ENCODE measurements at regions not wholly inside any gene's neighbourhood (a gene's known extent, or its start where the extent isn't known, plus 50 kb on each side); places are given as distances from the start of the nearest gene placed in this dataset.
A peak's percentile ranks its signal among the peaks of the same experiment; 100 is the strongest.

DNA sequence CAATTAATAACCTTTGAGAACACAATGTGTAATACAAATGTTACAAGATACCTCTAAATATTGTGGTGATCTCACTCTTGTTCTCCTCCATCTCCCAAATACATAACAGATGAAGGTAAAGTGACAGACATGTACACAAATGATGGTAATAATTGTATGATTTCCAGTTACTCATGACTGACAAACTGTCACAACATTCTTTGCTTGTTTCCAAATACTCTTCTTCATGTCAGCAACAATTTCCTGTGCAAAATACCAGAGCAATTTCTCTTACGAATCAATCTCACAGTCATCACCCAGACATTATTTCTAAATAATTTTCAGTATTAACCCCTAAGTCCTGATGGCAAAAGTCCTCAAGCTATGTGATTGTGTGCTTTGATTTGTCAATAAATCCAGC, 92.9 kb downstream of the RPS12 start:
- Histone ChIP-seq H3K4me1 (ENCODE audit: control insufficient read depth, insufficient read depth, low read length) (no peaks in the 10 kb centered on the region), H3K27me3 (ENCODE audit: control insufficient read depth, insufficient read depth, low read length) (no peaks in the 10 kb centered on the region), H3K9me3 (replicated peaks; ENCODE audit: control insufficient read depth, low read depth, low read length) (no peaks in the 10 kb centered on the region), H3K27ac (ENCODE audit: low read length) (no peak overlapping the region), H3K36me3 (ENCODE audit: control insufficient read depth, insufficient read depth, low read length) (no peaks in the 10 kb centered on the region), H3K4me3 (ENCODE audit: low read length) (no peak overlapping the region)
- no peak for DNase-seq
- WGBS (ENCODE audit: insufficient coverage) = no CpG with 5 or more reads among the region's 1 CpG

DNA sequence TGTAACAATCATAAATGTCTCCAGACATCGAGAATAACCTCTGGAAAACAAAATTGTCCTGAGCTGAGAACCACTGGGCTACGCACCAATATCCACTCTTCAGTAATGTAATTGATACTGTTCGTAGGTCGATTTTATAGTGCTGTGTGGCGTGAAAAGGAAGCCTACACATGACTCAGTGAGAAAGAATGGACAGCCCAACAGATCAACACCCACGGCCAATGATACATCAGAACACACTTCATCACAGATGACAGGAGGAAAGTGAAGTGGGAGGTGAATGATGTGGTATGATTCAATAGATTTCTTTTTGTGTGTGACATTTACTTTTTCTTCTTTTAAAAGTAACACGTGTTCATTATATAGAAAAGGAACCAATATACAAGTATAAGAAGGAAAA, 93.5 kb downstream of the RPS12 start:
- no CpG with 5 or more reads among the region's 7 CpGs for WGBS (ENCODE audit: insufficient coverage)
- no peak overlapping the region for H3K27ac ChIP-seq (ENCODE audit: low read length)
- no peak overlapping the region for H3K4me3 ChIP-seq (ENCODE audit: low read length)
- no peaks in the 10 kb centered on the region for H3K4me1 ChIP-seq (ENCODE audit: control insufficient read depth, insufficient read depth, low read length)
- no peaks in the 10 kb centered on the region for H3K27me3 ChIP-seq (ENCODE audit: control insufficient read depth, insufficient read depth, low read length)
- no peaks in the 10 kb centered on the region for H3K9me3 ChIP-seq (replicated peaks; ENCODE audit: control insufficient read depth, low read depth, low read length)
- no peak for DNase-seq
- no peaks in the 10 kb centered on the region for H3K36me3 ChIP-seq (ENCODE audit: control insufficient read depth, insufficient read depth, low read length)

DNA sequence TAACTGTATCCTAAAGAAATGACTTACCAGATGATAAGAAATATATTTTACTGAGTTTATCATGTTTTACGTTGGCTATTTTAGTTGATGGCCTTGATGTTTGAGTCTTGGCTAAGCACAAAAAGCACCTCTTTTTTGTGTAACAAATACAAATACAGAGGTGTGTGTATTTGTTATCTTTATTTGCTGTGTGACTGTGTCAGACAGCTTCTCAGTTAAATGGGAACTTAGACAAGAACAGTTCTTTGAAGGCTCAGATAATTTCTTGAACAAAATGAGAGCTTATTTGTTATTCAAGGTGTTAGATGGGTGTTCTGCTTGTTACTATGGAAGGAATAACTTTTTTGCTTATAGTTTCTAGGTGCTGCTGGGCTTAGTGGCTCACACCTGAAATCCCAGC, 95.4 kb downstream of the RPS12 start:
- Histone ChIP-seq H3K27ac (ENCODE audit: low read length) (no peak overlapping the region), H3K4me3 (ENCODE audit: low read length) (no peak overlapping the region), H3K27me3 (ENCODE audit: control insufficient read depth, insufficient read depth, low read length) (no peaks in the 10 kb centered on the region), H3K36me3 (ENCODE audit: control insufficient read depth, insufficient read depth, low read length) (no peaks in the 10 kb centered on the region), H3K9me3 (replicated peaks; ENCODE audit: control insufficient read depth, low read depth, low read length) (no peaks in the 10 kb centered on the region), H3K4me1 (ENCODE audit: control insufficient read depth, insufficient read depth, low read length) (peaks cover 2% of the 10 kb centered on the region)
- no peak for DNase-seq
- WGBS (ENCODE audit: insufficient coverage) = no CpG with 5 or more reads among the region's 1 CpG

DNA sequence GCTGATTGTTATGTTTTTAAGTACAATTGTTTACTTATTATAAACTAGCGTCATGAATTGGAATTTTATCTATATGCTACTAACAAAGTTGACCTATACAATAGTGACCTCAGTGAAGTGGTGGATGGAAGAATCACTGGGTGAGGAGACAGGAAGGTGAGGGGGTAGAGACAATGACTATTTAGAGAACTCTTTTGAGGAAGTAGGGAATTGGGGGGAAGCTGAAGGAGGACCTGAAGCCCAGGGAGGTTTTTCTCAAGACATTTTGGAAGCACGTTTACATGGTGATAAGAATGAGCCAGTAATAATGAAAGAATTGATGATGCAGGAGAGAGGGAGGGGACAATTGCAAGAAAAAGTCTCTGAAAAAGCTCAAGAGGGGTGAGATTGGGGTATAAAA, 96.4 kb downstream of the RPS12 start:
- no peak for DNase-seq
- WGBS (ENCODE audit: insufficient coverage) = 55% methylated on average over 1 of the region's 2 CpGs

DNA sequence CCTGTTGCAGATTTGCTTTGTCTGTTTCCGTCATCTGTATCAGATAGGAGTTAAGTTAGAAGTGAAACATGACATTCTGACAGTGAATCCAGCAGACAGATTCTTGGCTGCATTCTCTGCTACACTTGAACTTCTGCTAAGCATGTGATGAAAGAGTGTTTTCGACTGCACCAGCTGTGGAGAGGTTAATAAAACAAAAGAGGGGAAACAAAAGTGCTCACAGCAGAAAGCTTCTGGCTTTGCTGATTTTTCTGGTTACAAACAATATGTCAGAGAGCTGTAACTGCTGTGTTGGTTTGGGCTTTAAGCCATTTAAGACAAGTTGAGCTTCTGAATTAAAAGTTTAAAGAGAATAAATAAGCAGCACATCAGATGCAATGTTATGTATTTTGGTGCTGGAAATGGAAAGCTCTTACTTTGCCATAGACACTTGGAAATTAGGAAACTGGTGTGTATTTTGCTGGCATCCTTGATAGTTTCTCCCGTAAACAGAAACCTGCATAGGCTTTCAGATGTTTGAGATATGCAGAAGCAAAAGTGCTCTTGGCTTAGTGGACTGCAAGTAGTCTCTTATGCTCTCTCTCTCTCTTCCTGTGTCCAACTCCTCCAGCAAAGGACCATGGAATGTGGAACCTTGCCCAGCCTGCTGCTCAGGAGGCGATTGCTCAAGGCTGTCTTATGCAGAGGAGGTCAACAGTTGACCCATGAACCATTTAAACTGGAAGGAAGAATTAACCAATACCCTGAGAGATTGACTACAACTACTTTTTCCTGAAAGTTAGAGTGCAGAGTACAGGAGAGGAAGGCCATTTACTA, 104.9 kb downstream of the RPS12 start:
- H3K4me3 ChIP-seq (ENCODE audit: low read length) = no peak overlapping the region
- no peaks in the 10 kb centered on the region for H3K36me3 ChIP-seq (ENCODE audit: control insufficient read depth, insufficient read depth, low read length)
- 0% methylated on average over 2 of the region's 4 CpGs for WGBS (ENCODE audit: insufficient coverage)
- H3K27ac ChIP-seq (ENCODE audit: low read length) = peak overlapping the region; percentile 36
- H3K4me1 ChIP-seq (ENCODE audit: control insufficient read depth, insufficient read depth, low read length) = peaks cover 6% of the 10 kb centered on the region
- no peaks in the 10 kb centered on the region for H3K27me3 ChIP-seq (ENCODE audit: control insufficient read depth, insufficient read depth, low read length)
- peak; percentile 84 for DNase-seq
- H3K9me3 ChIP-seq (replicated peaks; ENCODE audit: control insufficient read depth, low read depth, low read length) = no peaks in the 10 kb centered on the region

More for the DNA sequence above, 96.4 kb downstream of the RPS12 start:
- H3K4me3 ChIP-seq (ENCODE audit: low read length) = no peak overlapping the region
- no peak overlapping the region for H3K27ac ChIP-seq (ENCODE audit: low read length)
- H3K36me3 ChIP-seq (ENCODE audit: control insufficient read depth, insufficient read depth, low read length) = no peaks in the 10 kb centered on the region
- H3K27me3 ChIP-seq (ENCODE audit: control insufficient read depth, insufficient read depth, low read length) = no peaks in the 10 kb centered on the region
- no peaks in the 10 kb centered on the region for H3K9me3 ChIP-seq (replicated peaks; ENCODE audit: control insufficient read depth, low read depth, low read length)
- H3K4me1 ChIP-seq (ENCODE audit: control insufficient read depth, insufficient read depth, low read length) = peaks cover 2% of the 10 kb centered on the region

DNA sequence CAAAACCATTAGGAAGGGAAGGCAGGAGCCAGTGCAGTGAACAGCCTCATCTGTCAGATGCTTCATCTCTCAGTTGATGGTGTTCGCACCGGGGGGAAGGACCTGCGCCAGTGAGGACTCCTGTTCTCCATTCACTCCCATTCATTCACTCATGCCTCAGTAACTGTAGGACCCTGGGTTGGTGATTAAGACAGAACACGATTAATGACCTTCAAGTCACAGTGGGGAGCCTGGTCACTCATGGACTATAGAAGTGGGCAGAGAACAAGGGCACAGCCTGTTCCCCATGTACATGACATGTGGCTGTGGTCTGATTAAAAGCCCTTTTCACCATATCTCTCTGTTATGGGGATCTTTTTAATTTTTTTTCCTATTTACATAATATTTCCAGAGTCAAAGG, 113.3 kb downstream of the RPS12 start:
- Histone ChIP-seq H3K27me3 (ENCODE audit: control insufficient read depth, insufficient read depth, low read length) (no peaks in the 10 kb centered on the region), H3K27ac (ENCODE audit: low read length) (no peak overlapping the region), H3K9me3 (replicated peaks; ENCODE audit: control insufficient read depth, low read depth, low read length) (no peaks in the 10 kb centered on the region), H3K4me3 (ENCODE audit: low read length) (no peak overlapping the region), H3K36me3 (ENCODE audit: control insufficient read depth, insufficient read depth, low read length) (no peaks in the 10 kb centered on the region), H3K4me1 (ENCODE audit: control insufficient read depth, insufficient read depth, low read length) (peaks cover 3% of the 10 kb centered on the region)
- WGBS (ENCODE audit: insufficient coverage) = no CpG with 5 or more reads among the region's 4 CpGs
- no peak for DNase-seq

DNA sequence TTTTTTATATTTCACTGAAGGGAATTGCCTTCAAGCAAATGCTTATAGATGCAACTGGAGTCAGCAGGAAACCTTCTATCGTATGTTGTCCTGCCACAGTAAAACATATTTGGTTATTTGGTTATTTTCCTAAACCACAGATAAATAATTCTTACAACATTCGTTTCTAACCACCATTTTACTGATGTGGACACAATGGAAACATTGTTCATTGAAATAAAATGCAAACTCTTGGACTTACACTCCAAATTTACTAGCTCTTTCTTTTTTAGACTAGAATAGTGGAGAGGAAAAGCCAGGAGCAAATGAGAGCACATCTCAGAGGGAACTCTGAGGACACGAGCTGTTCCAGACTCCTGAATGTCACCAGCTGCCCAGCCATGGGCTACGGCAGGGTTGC, 114.8 kb downstream of the RPS12 start:
- H3K4me3 ChIP-seq (ENCODE audit: low read length) = no peak overlapping the region
- 60% methylated on average over 1 of the region's 4 CpGs for WGBS (ENCODE audit: insufficient coverage)
- H3K27ac ChIP-seq (ENCODE audit: low read length) = no peak overlapping the region
- no peak for DNase-seq
- H3K4me1 ChIP-seq (ENCODE audit: control insufficient read depth, insufficient read depth, low read length) = peaks cover 7% of the 10 kb centered on the region
- no peaks in the 10 kb centered on the region for H3K9me3 ChIP-seq (replicated peaks; ENCODE audit: control insufficient read depth, low read depth, low read length)
- H3K27me3 ChIP-seq (ENCODE audit: control insufficient read depth, insufficient read depth, low read length) = no peaks in the 10 kb centered on the region
- no peaks in the 10 kb centered on the region for H3K36me3 ChIP-seq (ENCODE audit: control insufficient read depth, insufficient read depth, low read length)

DNA sequence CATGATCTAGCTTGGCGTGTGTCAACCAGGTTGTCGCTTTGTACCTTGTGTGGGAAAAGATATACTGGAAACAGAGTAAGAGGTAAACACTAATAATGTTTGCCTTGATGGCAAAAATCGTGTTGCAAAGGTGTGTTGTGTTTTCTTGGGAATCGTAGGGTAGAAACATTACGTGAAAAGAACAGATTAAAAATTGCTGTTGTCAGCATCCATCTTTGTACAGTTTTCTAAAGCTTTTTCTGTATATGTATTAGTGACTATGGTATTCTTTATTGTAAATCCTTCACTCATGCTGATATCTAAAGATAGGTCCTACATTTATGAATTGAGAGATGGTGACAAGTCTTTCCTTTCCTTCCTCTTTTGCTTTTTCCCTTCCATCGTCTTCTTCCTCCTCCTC, 116.9 kb downstream of the RPS12 start:
- Histone ChIP-seq H3K27me3 (ENCODE audit: control insufficient read depth, insufficient read depth, low read length) (no peaks in the 10 kb centered on the region), H3K4me3 (ENCODE audit: low read length) (no peak overlapping the region), H3K27ac (ENCODE audit: low read length) (no peak overlapping the region), H3K9me3 (replicated peaks; ENCODE audit: control insufficient read depth, low read depth, low read length) (no peaks in the 10 kb centered on the region), H3K36me3 (ENCODE audit: control insufficient read depth, insufficient read depth, low read length) (no peaks in the 10 kb centered on the region), H3K4me1 (ENCODE audit: control insufficient read depth, insufficient read depth, low read length) (peaks cover 10% of the 10 kb centered on the region)
- DNase-seq = no peak
- 33% methylated on average over 1 of the region's 6 CpGs for WGBS (ENCODE audit: insufficient coverage)

DNA sequence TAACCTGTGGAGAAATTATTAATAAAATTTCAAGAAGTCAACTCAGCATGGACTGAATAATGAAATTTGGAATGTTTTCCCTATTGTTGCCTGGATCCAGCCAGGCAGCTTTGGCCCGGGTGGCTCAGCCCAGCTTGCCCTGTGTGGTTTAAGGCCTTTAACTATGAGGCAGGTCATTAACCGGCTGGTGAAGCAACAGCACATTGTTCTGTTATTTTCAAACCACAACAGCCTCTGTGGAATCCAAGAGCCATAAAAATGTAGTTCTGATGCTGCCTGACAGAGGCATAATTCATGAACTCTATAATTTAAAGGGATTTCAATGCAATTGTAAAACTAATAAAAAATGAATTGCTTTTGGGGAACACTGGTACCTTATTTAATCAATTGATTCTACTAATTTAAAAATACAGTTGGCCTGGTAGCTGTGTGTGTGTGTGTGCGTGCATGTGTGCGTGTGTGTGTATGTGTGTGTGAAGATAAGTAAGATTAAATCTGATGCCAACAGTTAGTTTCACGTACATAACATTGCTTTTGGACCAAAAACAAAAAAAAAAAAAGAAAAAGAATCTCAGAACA, 117.7 kb downstream of the RPS12 start:
- H3K27ac ChIP-seq (ENCODE audit: low read length) = no peak overlapping the region
- H3K9me3 ChIP-seq (replicated peaks; ENCODE audit: control insufficient read depth, low read depth, low read length) = no peaks in the 10 kb centered on the region
- no CpG with 5 or more reads among the region's 5 CpGs for WGBS (ENCODE audit: insufficient coverage)
- DNase-seq = no peak
- H3K27me3 ChIP-seq (ENCODE audit: control insufficient read depth, insufficient read depth, low read length) = no peaks in the 10 kb centered on the region
- H3K4me1 ChIP-seq (ENCODE audit: control insufficient read depth, insufficient read depth, low read length) = peaks cover 10% of the 10 kb centered on the region
- no peak overlapping the region for H3K4me3 ChIP-seq (ENCODE audit: low read length)
- no peaks in the 10 kb centered on the region for H3K36me3 ChIP-seq (ENCODE audit: control insufficient read depth, insufficient read depth, low read length)

DNA sequence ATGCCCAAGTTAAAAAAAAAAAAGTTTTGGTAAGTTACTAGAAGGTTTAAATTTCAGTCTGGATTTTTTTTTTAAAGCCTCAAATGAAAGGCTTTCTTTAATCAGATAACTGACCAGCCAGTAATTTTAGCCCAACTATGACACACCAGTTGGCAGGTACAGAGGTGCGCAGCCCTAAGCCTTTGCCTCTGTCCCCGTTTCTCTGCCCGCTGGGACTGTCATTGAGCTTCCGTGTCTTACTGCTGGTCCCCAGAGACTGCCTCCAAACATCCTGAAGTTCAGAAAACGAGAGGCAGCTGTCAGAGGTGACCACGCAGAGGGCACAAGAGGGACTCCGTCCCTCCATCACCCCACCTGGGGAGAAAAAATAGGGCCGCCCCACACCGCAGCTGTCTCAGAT, 118.2 kb downstream of the RPS12 start:
- Histone ChIP-seq H3K4me1 (ENCODE audit: control insufficient read depth, insufficient read depth, low read length) (peaks cover 10% of the 10 kb centered on the region), H3K36me3 (ENCODE audit: control insufficient read depth, insufficient read depth, low read length) (no peaks in the 10 kb centered on the region), H3K27me3 (ENCODE audit: control insufficient read depth, insufficient read depth, low read length) (no peaks in the 10 kb centered on the region), H3K9me3 (replicated peaks; ENCODE audit: control insufficient read depth, low read depth, low read length) (no peaks in the 10 kb centered on the region), H3K27ac (ENCODE audit: low read length) (no peak overlapping the region), H3K4me3 (ENCODE audit: low read length) (no peak overlapping the region)
- WGBS (ENCODE audit: insufficient coverage) = 51% methylated on average over 4 of the region's 9 CpGs
- DNase-seq = no peak
